HEK293T (cell line): ENCODE measurements at regions not wholly inside any gene's neighbourhood (a gene's known extent, or its start where the extent isn't known, plus 50 kb on each side); places are given as distances from the start of the nearest gene placed in this dataset.

Experiments used
- BHLHE40 ChIP-seq: fragments of 450-650 bp; IDR thresholded peaks from 2 replicates; pipeline ENCODE4 v1.6.1; 2016; ENCODE audit warnings: mild to moderate bottlenecking, moderate library complexity, borderline replicate concordance
- SP1 ChIP-seq: fragments of 450-650 bp; IDR thresholded peaks from 2 replicates; pipeline ENCODE4 v1.6.1; 2017

GRCh38 chr11:106217456-106217855, 140.0 kb downstream of the AASDHPPT start:
- no peak for TF ChIP-seq BHLHE40
- no peak for TF ChIP-seq SP1
